Medulla oblongata (tissue), 1 donor: ENCODE measurements at regions not wholly inside any gene's neighbourhood (a gene's known extent, or its start where the extent isn't known, plus 50 kb on each side); places are given as distances from the start of the nearest gene placed in this dataset.
A peak's percentile ranks its signal among the peaks of the same experiment; 100 is the strongest.

Experiments
- DNase-seq: peaks from one replicate; pipeline ENCODE4 v3.0.0-alpha.2; 2015; ENCODE audit errors: extremely low spot score

- DNase-seq: no peak
Measured at GRCh38 chr12:93015871-93016751, 87.0 kb upstream of the EEA1 start.

- DNase-seq: peak; percentile 65
Measured at GRCh38 chr12:93016752-93017350, 87.8 kb upstream of the EEA1 start.

GRCh38 chr12:93018610-93019009 is 89.5 kb upstream of the EEA1 start:
- DNase-seq: no peak

GRCh38 chr12:93019212-93019927 is 90.3 kb upstream of the EEA1 start:
- DNase-seq: no peak

- DNase-seq: no peak
Measured at GRCh38 chr12:93019975-93020630, 91.0 kb upstream of the EEA1 start.

GRCh38 chr12:93020631-93021597 is 91.8 kb upstream of the EEA1 start:
- DNase-seq: no peak

- DNase-seq: no peak
Measured at GRCh38 chr12:93022603-93023340, 93.7 kb upstream of the EEA1 start.

- DNase-seq: peak; percentile 51
Measured at GRCh38 chr12:93025145-93026103, 96.3 kb upstream of the EEA1 start.

GRCh38 chr12:93027041-93027440 is 97.9 kb upstream of the EEA1 start:
- no peak for DNase-seq

GRCh38 chr12:93029091-93029490 is 100.0 kb upstream of the EEA1 start:
- no peak for DNase-seq

- no peak for DNase-seq
Measured at GRCh38 chr12:93031028-93031427, 101.9 kb upstream of the EEA1 start.

GRCh38 chr12:93032758-93033157 is 103.7 kb upstream of the EEA1 start:
- no peak for DNase-seq

- no peak for DNase-seq
Measured at GRCh38 chr12:93033948-93034347, 104.9 kb upstream of the EEA1 start.

GRCh38 chr12:93039062-93039461 is 110.0 kb upstream of the EEA1 start:
- DNase-seq: no peak

- DNase-seq: no peak
Measured at GRCh38 chr12:93039930-93040329, 110.8 kb upstream of the EEA1 start.

- DNase-seq: no peak
Measured at GRCh38 chr12:93040367-93040766, 111.3 kb upstream of the EEA1 start.

- DNase-seq: no peak
Measured at GRCh38 chr12:93041416-93041815, 112.3 kb upstream of the EEA1 start.

GRCh38 chr12:93042283-93042682 is 113.2 kb upstream of the EEA1 start:
- DNase-seq: no peak

GRCh38 chr12:93042684-93043083 is 113.6 kb upstream of the EEA1 start:
- DNase-seq: no peak
